NCI-H1694 (cell line): ENCODE measurements at regions not wholly inside any gene's neighbourhood (a gene's known extent, or its start where the extent isn't known, plus 50 kb on each side); places are given as distances from the start of the nearest gene placed in this dataset.
A peak's percentile ranks its signal among the peaks of the same experiment; 100 is the strongest.

Experiments used
- DNase-seq: peaks from one replicate; lab custom pipeline; 2025; lab: John Stamatoyannopoulos, UW

DNA sequence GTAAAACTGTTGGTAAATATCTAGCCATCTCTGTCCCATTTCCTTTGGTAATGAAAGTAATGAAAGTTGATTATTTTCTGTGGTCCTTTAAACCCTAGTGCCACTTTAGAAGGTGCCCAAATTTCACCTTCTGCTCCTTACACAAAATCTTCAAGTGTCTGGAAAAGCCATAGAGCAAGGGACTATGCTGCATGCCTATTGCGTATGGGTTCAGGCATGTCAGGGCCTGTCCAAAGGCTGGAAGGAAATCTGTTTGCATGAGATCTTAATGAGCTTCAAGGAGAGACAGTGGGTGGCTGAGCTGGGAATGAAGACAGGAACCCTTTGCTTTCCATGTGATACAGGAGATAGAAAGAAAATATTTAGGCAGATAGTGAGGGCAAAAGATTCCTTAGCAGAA, 66.6 kb upstream of the CCN6 start:
- DNase-seq = no peak

GRCh38 chr6:111988926-111989325, 65.0 kb upstream of the CCN6 start:
- DNase-seq = no peak

DNA sequence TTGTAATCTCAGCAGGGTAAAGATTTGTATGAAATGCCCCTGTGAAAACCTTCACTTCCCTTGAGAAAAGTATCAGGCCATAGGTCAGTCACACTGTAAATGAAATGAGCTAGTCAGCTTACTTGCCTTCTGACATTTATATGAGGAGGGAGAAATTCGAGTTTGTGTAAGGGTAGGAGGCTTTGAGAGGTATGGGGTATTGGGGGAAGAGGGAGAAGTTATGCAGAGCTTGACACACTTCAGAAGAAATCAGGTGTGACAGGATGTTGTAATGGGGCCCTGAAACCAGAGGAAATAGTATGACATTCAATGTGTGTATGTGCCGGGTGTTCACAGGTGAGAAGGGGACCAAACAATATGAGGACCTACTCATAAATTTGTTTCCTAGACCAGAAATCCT, 64.2 kb upstream of the CCN6 start:
- DNase-seq = no peak

GRCh38 chr6:111990214-111990613, 63.7 kb upstream of the CCN6 start:
- DNase-seq = no peak

- DNase-seq = no peak
These were observed 61.1 kb upstream of the CCN6 start for GRCh38 chr6:111992851-111993250.

DNA sequence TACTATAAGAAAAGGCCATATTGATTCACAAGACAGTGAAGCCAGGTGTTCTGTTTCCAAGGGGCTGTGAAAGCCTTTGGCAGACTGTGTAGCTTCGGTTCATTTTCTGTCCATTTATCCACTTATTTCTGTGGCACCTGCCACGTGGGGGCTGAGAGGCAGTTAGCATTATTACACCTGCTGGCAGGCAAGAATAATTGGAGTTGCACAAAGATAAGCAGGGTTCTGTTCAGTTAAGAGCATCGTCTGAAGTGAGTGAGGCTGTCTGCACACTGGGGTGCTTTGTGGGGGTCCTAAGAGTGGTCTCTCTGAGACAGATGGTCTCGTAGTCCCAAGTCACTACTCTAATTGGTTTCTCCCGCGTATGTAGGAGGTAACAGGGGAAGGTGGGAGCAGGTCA, 60.6 kb upstream of the CCN6 start:
- DNase-seq = no peak

GRCh38 chr6:111994791-111995190, 59.1 kb upstream of the CCN6 start:
- DNase-seq = no peak

- DNase-seq = no peak
These were observed 58.5 kb upstream of the CCN6 start for GRCh38 chr6:111995404-111995803.

DNA sequence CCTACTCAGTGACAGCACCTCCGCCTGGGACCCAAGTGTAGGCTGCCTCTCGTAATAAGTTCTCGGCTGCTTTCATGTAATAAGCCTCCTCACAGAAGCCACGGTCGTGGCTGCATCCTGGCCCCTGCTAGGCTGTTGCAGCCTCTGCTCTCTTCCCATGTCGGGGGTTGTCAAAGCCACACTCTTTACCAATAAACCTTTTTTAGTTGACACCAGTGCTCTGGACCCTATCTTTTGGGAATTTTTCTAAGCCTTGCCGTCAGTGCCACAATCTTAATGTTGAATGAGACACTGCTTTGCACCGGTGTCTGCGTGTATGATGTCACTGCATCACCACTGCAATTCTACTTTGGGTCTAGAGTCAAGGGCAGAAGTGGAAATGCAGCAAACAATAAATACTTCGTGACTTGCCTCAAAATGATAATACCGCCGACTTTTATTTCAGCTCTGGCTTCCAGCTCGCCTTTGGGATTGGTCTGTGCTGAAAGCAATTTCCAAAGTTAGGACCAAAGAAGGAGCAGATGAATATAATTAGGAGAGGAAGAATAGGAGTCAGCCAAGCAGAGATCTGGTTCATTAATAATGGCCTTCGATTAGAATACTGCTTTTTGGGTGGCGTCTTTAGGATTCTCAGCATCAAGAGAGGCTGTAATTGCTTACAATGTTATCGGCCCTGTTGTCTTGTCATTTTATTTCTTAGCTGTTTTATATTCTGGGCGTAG, 57.6 kb upstream of the CCN6 start:
- no peak for DNase-seq

- peak; percentile 44 for DNase-seq
These were observed 56.6 kb upstream of the CCN6 start for GRCh38 chr6:111997078-111997852.

DNA sequence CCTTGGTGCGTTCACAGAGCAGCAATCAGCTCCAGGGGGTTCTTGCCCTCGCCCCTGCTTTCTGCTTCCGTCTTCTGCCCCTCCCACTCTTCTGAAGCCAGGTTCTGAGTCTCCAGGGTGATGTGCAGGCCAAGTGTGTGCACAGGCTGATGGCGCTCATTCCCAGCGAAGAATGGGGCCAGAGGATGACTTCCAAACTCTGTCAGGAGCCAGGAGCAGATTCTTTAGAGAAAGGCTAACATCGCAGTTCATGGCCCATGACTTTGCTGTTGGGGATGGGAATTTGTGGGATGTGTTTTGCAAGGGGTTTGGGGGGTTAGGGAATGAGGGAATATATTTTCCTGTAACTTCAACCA, 56.1 kb upstream of the CCN6 start:
- DNase-seq = no peak

- no peak for DNase-seq
These were observed 51.6 kb upstream of the CCN6 start for GRCh38 chr6:112002307-112002706.
